ENCODE measurements at regions not wholly inside any gene's neighbourhood (a gene's known extent, or its start where the extent isn't known, plus 50 kb on each side); places are given as distances from the start of the nearest gene placed in this dataset.

GRCh38 chr3:18010001-18010400 lies 267.6 kb upstream of the TBC1D5 start:
- H3K27me3 Mint-ChIP-seq: peaks cover 11% of the 10 kb centered on the region
- H3K4me1 Mint-ChIP-seq: no peaks in the 10 kb centered on the region
- H3K36me3 ChIP-seq (replicated peaks in 1 of 2; ENCODE audit: control extremely low read depth in 1 of 2, control insufficient read depth in 1 of 2, extremely low read depth in 1 of 2, insufficient read depth in 2 of 2, low read length in 1 of 2): no peaks in the 10 kb centered on the region
- no peak overlapping the region for H3K27ac ChIP-seq (ENCODE audit: low read length in 2 of 2)
- no peaks in the 10 kb centered on the region for H3K4me1 ChIP-seq (ENCODE audit: control insufficient read depth in 2 of 2, insufficient read depth in 2 of 2, low read length in 2 of 2)
- H3K4me2 ChIP-seq (replicated peaks; ENCODE audit: low read depth, low read length, poor library complexity, severe bottlenecking): no peak overlapping the region
- H3K9me3 Mint-ChIP-seq (ENCODE audit: insufficient read depth): no peaks in the 10 kb centered on the region
- ATAC-seq (ENCODE audit: low read depth): no peak
- 95% methylated on average over 4 of the region's 4 CpGs for WGBS (ENCODE audit: insufficient coverage)
- DNase-seq: no peak
- no peak overlapping the region for H3K27ac Mint-ChIP-seq
- no peaks in the 10 kb centered on the region for H3K79me2 ChIP-seq (ENCODE audit: control insufficient read depth, insufficient read depth, low read length)
- no peak for TF ChIP-seq CTCF (IDR thresholded peaks at IDR 0.05)
- TF ChIP-seq EZH2 (IDR thresholded peaks at IDR 0.05; ENCODE audit: borderline replicate concordance, insufficient read depth, low read depth, low read length, poor library complexity, severe bottlenecking): no peak
- no peak overlapping the region for H3K9ac ChIP-seq (ENCODE audit: low read length)
- intact Hi-C loops (cut with micrococcal nuclease): no loop called here
- no peaks in the 10 kb centered on the region for H4K20me1 ChIP-seq (ENCODE audit: control insufficient read depth, insufficient read depth, low read length, poor library complexity, severe bottlenecking)
- H3K27me3 ChIP-seq (replicated peaks in 1 of 4; ENCODE audit: control extremely low read depth in 1 of 4, control insufficient read depth in 3 of 4, insufficient read depth in 4 of 4, low read length in 3 of 4): no peaks in the 10 kb centered on the region
- H3K9me3 ChIP-seq (ENCODE audit: control extremely low read depth in 1 of 3, control insufficient read depth in 2 of 3, insufficient read depth in 1 of 3, low read length in 2 of 3): no peaks in the 10 kb centered on the region
- POLR2A ChIA-PET: no interaction called here
- CTCF ChIA-PET: interaction anchor here (2.7 kb wide), 1 partner anchor 14 kb away, joined by 8 read pairs; no protein-coding TSS in a partner anchor
- no peak overlapping the region for H3K4me3 ChIP-seq (ENCODE audit: control extremely low read depth in 1 of 5, extremely low read depth in 1 of 5, insufficient read depth in 1 of 5, low read depth in 2 of 5, low read length in 4 of 5)
- H3K4me3 Mint-ChIP-seq: no peak overlapping the region
- no peak overlapping the region for H2AFZ ChIP-seq (ENCODE audit: insufficient read depth, low read depth, low read length, poor library complexity, severe bottlenecking)

GRCh38 chr3:18008706-18009368 lies 266.4 kb upstream of the TBC1D5 start:
- no peaks in the 10 kb centered on the region for H3K4me1 ChIP-seq (ENCODE audit: control insufficient read depth in 2 of 2, insufficient read depth in 2 of 2, low read length in 2 of 2)
- H3K27ac ChIP-seq (ENCODE audit: low read length in 2 of 2): no peak overlapping the region
- ChIA-PET POLR2A (no interaction called here), CTCF (interaction anchor here (0.6 to 2.7 kb wide), 2 partner anchors 13 to 168 kb away, joined by 3 to 8 read pairs; no protein-coding TSS in a partner anchor)
- WGBS (ENCODE audit: insufficient coverage): 80% methylated on average over 1 of the region's 5 CpGs
- Mint-ChIP-seq H3K4me1 (no peaks in the 10 kb centered on the region), H3K4me3 (no peak overlapping the region), H3K27me3 (peaks cover 11% of the 10 kb centered on the region), H3K9me3 (ENCODE audit: insufficient read depth) (no peaks in the 10 kb centered on the region), H3K27ac (no peak overlapping the region)
- H4K20me1 ChIP-seq (ENCODE audit: control insufficient read depth, insufficient read depth, low read length, poor library complexity, severe bottlenecking): no peaks in the 10 kb centered on the region
- H3K27me3 ChIP-seq (replicated peaks in 1 of 4; ENCODE audit: control extremely low read depth in 1 of 4, control insufficient read depth in 3 of 4, insufficient read depth in 4 of 4, low read length in 3 of 4): no peaks in the 10 kb centered on the region
- DNase-seq (no peak), ATAC-seq (ENCODE audit: low read depth) (no peak)
- H2AFZ ChIP-seq (ENCODE audit: insufficient read depth, low read depth, low read length, poor library complexity, severe bottlenecking): no peak overlapping the region
- intact Hi-C loops (cut with micrococcal nuclease): no loop called here
- TF ChIP-seq EZH2 (IDR thresholded peaks at IDR 0.05; ENCODE audit: borderline replicate concordance, insufficient read depth, low read depth, low read length, poor library complexity, severe bottlenecking): no peak
- no peak for TF ChIP-seq CTCF (IDR thresholded peaks at IDR 0.05)
- no peaks in the 10 kb centered on the region for H3K9me3 ChIP-seq (ENCODE audit: control extremely low read depth in 1 of 3, control insufficient read depth in 2 of 3, insufficient read depth in 1 of 3, low read length in 2 of 3)
- H3K4me3 ChIP-seq (ENCODE audit: control extremely low read depth in 1 of 5, extremely low read depth in 1 of 5, insufficient read depth in 1 of 5, low read depth in 2 of 5, low read length in 4 of 5): no peak overlapping the region
- no peaks in the 10 kb centered on the region for H3K36me3 ChIP-seq (replicated peaks in 1 of 2; ENCODE audit: control extremely low read depth in 1 of 2, control insufficient read depth in 1 of 2, extremely low read depth in 1 of 2, insufficient read depth in 2 of 2, low read length in 1 of 2)
- H3K4me2 ChIP-seq (replicated peaks; ENCODE audit: low read depth, low read length, poor library complexity, severe bottlenecking): no peak overlapping the region
- H3K79me2 ChIP-seq (ENCODE audit: control insufficient read depth, insufficient read depth, low read length): no peaks in the 10 kb centered on the region
- H3K9ac ChIP-seq (ENCODE audit: low read length): no peak overlapping the region

Measured in B cell (primary cell).